ENCODE measurements at regions not wholly inside any gene's neighbourhood (a gene's known extent, or its start where the extent isn't known, plus 50 kb on each side); places are given as distances from the start of the nearest gene placed in this dataset.

DNA sequence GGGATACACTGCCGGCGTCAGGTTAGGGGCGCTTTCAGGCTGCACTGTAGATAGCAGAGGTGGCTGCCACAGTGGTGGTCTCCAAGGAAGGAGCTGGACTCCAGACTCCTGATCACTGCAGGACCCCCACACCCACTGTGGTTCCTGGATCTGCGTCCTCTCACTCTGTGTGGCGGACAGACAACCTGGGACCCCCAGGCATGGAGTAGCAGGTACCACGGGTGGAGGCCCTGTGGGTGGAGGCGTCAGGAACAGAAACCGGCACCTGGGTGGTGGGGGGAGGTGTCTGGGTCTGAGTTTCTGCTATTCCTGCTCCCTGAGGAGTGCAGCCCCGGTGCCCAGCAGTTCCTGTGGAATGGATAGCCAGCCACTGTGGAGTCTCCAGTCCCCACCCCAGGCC is 75.1 kb upstream of the PCAT7 start:
- Histone ChIP-seq H3K4me1 (ENCODE audit: control insufficient read depth, extremely low read depth, insufficient read depth, low read length) (no peaks in the 10 kb centered on the region), H3K79me2 (ENCODE audit: control insufficient read depth, insufficient read depth, low read length) (no peaks in the 10 kb centered on the region), H4K20me1 (ENCODE audit: control insufficient read depth, extremely low read depth, insufficient read depth, low read length) (no peaks in the 10 kb centered on the region), H3K4me2 (ENCODE audit: control insufficient read depth, extremely low read depth, insufficient read depth, low read depth, low read length) (no peak overlapping the region), H3K9me1 (ENCODE audit: control insufficient read depth, extremely low read depth, insufficient read depth, low read length) (no peaks in the 10 kb centered on the region), H3K4me3 (ENCODE audit: control insufficient read depth in 2 of 3, extremely low read depth in 1 of 3, insufficient read depth in 2 of 3, low read depth in 1 of 3, low read length in 3 of 3) (no peak overlapping the region), H3K27ac (ENCODE audit: control insufficient read depth, insufficient read depth, low read length) (no peak overlapping the region), H3K27me3 (ENCODE audit: control insufficient read depth, extremely low read depth, insufficient read depth, low read length) (no peaks in the 10 kb centered on the region), H2AFZ (ENCODE audit: control insufficient read depth, low read length) (no peak overlapping the region), H3K9me3 (ENCODE audit: control insufficient read depth, low read depth, low read length) (no peaks in the 10 kb centered on the region), H3K9ac (ENCODE audit: control insufficient read depth, extremely low read depth, insufficient read depth, low read length) (no peak overlapping the region), H3K36me3 (ENCODE audit: control insufficient read depth in 2 of 2, extremely low read depth in 1 of 2, insufficient read depth in 2 of 2, low read length in 2 of 2) (no peaks in the 10 kb centered on the region)
- FAIRE-seq (no peak), DNase-seq (ENCODE audit: low read depth, low spot score) (no peak)
- dilution Hi-C loops (cut with MboI; ENCODE audit: extremely low pct_ligation_motif_present, low sequenced_read_pairs): no loop called here
- no peak for TF ChIP-seq EZH2 (IDR thresholded peaks at IDR 0.05; ENCODE audit: low read length)
- TF ChIP-seq, protein P1, sequence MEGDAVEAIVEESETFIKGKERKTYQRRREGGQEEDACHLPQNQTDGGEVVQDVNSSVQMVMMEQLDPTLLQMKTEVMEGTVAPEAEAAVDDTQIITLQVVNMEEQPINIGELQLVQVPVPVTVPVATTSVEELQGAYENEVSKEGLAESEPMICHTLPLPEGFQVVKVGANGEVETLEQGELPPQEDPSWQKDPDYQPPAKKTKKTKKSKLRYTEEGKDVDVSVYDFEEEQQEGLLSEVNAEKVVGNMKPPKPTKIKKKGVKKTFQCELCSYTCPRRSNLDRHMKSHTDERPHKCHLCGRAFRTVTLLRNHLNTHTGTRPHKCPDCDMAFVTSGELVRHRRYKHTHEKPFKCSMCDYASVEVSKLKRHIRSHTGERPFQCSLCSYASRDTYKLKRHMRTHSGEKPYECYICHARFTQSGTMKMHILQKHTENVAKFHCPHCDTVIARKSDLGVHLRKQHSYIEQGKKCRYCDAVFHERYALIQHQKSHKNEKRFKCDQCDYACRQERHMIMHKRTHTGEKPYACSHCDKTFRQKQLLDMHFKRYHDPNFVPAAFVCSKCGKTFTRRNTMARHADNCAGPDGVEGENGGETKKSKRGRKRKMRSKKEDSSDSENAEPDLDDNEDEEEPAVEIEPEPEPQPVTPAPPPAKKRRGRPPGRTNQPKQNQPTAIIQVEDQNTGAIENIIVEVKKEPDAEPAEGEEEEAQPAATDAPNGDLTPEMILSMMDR (optimal IDR thresholded peaks at IDR 0.05 in 1 of 3, IDR thresholded peaks at IDR 0.05 in 1 of 3, conservative IDR thresholded peaks at IDR 0.05 in 1 of 3; ENCODE audit: extremely low read depth in 1 of 3, insufficient read depth in 2 of 3, low read length in 3 of 3): no peak

DNA sequence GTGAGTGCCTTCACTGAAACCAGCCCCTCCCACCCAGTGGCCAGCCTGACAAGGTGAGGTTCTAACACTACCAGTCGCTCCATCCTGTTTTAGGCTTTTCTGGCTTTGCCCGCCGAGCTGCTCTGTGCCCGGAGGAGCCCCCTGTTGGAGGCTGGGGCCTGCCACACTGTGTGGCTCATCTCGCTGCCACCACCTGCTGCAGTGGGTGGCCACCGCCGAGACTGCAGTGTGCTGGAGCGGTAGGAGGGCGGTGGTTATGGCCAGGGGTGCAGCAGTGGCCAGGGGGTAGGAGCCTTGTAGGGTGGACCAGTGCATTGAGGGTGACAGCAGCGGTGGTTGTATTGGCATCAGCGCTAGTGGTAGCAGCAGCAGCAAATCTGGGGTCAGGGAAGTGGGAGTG is 74.7 kb upstream of the PCAT7 start:
- Histone ChIP-seq H3K79me2 (ENCODE audit: control insufficient read depth, insufficient read depth, low read length) (no peaks in the 10 kb centered on the region), H3K4me3 (ENCODE audit: control insufficient read depth in 2 of 3, extremely low read depth in 1 of 3, insufficient read depth in 2 of 3, low read depth in 1 of 3, low read length in 3 of 3) (no peak overlapping the region)
- FAIRE-seq: no peak

More for the DNA sequence above, 74.7 kb upstream of the PCAT7 start:
- Histone ChIP-seq H3K9me3 (ENCODE audit: control insufficient read depth, low read depth, low read length) (no peaks in the 10 kb centered on the region), H3K27ac (ENCODE audit: control insufficient read depth, insufficient read depth, low read length) (no peak overlapping the region), H3K9ac (ENCODE audit: control insufficient read depth, extremely low read depth, insufficient read depth, low read length) (no peak overlapping the region), H3K4me2 (ENCODE audit: control insufficient read depth, extremely low read depth, insufficient read depth, low read depth, low read length) (no peak overlapping the region), H4K20me1 (ENCODE audit: control insufficient read depth, extremely low read depth, insufficient read depth, low read length) (no peaks in the 10 kb centered on the region), H2AFZ (ENCODE audit: control insufficient read depth, low read length) (no peak overlapping the region), H3K9me1 (ENCODE audit: control insufficient read depth, extremely low read depth, insufficient read depth, low read length) (no peaks in the 10 kb centered on the region), H3K36me3 (ENCODE audit: control insufficient read depth in 2 of 2, extremely low read depth in 1 of 2, insufficient read depth in 2 of 2, low read length in 2 of 2) (no peaks in the 10 kb centered on the region), H3K27me3 (ENCODE audit: control insufficient read depth, extremely low read depth, insufficient read depth, low read length) (no peaks in the 10 kb centered on the region), H3K4me1 (ENCODE audit: control insufficient read depth, extremely low read depth, insufficient read depth, low read length) (no peaks in the 10 kb centered on the region)
- TF ChIP-seq, protein P1 (optimal IDR thresholded peaks at IDR 0.05 in 1 of 3, IDR thresholded peaks at IDR 0.05 in 1 of 3, conservative IDR thresholded peaks at IDR 0.05 in 1 of 3; ENCODE audit: extremely low read depth in 1 of 3, insufficient read depth in 2 of 3, low read length in 3 of 3): no peak
- no peak for TF ChIP-seq EZH2 (IDR thresholded peaks at IDR 0.05; ENCODE audit: low read length)
- dilution Hi-C loops (cut with MboI; ENCODE audit: extremely low pct_ligation_motif_present, low sequenced_read_pairs): no loop called here
- DNase-seq (ENCODE audit: low read depth, low spot score): no peak

Data from keratinocyte (primary cell).